ENCODE measurements at regions not wholly inside any gene's neighbourhood (a gene's known extent, or its start where the extent isn't known, plus 50 kb on each side); places are given as distances from the start of the nearest gene placed in this dataset.

DNA sequence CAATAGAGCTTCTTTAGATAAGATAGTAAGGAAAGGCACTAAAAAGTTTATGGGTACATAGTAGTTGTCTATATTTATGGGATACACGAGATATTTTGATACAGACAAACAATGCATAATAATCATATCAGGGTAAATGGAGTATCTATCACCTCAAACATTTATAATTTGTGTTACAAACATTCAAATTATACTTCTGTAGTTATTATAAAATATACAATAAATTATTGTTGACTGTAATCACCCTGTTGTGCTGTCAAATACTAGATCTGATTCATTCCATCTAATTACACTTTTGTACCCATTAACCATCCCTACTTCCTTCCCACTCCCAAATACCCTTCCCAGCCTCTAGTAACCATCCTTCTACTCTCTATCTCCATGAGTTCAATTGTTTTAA, 179.7 kb downstream of the FOXG1 start (continued):
- TF ChIP-seq ZNF551 (CRISPR knock-in tag; IDR thresholded peaks at IDR 0.05), result no peak
- no peak for TF ChIP-seq ZBTB7A (IDR thresholded peaks at IDR 0.05; ENCODE audit: borderline replicate concordance, control insufficient read depth, low read depth, low read length)

DNA sequence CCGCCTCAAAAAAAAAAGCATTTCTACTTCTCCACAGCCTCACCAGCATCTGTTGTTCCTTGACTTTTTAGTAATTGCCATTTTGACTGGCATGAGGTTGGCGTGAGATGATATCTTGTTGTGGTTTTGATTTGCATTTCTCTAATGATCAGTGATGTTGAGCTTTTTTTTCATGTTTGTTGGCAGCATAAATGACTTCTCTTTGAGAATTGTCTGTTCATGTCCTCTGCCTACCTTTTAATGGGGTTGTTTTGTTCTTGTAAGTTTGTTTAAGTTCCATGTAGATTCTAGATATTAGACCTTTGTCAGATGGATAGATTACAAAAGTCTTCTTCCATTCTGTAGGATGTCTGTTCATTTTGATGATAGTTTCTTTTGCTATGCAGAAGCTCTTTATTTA, 182.9 kb downstream of the FOXG1 start:
- Histone ChIP-seq H3K4me3 (no peak overlapping the region), H4K20me1 (replicated peaks; ENCODE audit: control insufficient read depth, insufficient read depth, low read length) (no peaks in the 10 kb centered on the region), H3K36me3 (ENCODE audit: control insufficient read depth, insufficient read depth, low read length) (no peaks in the 10 kb centered on the region), H3K9me3 (replicated peaks; ENCODE audit: control insufficient read depth, insufficient read depth, low read depth, low read length) (no peaks in the 10 kb centered on the region), H3K4me1 (replicated peaks in 1 of 2; ENCODE audit: control insufficient read depth in 2 of 2, insufficient read depth in 2 of 2, low read length in 2 of 2) (no peaks in the 10 kb centered on the region), H3K4me2 (ENCODE audit: insufficient read depth, low read length) (no peak overlapping the region), H2AFZ (ENCODE audit: low read depth, low read length) (no peak overlapping the region), H3K9ac (ENCODE audit: insufficient read depth in 1 of 2, low read depth in 2 of 2, low read length in 2 of 2) (no peak overlapping the region), H3K9me1 (ENCODE audit: control insufficient read depth, insufficient read depth, low read length) (no peaks in the 10 kb centered on the region), H3K27ac (ENCODE audit: extremely low read depth, low read depth, low read length) (no peak overlapping the region), H3K27me3 (ENCODE audit: control insufficient read depth in 2 of 2, insufficient read depth in 2 of 2, low read length in 2 of 2) (no peaks in the 10 kb centered on the region), H3K79me2 (ENCODE audit: control insufficient read depth, insufficient read depth, low read length) (no peaks in the 10 kb centered on the region)
- FAIRE-seq (no peak), ATAC-seq (no peak), DNase-seq (ENCODE audit: extremely low read depth in 1 of 4, low spot score in 3 of 4) (no peak)
- ChIA-PET POLR2A (no interaction called here), CTCF (ENCODE audit: low intra/inter-chr PET ratio) (no interaction called here)
- TF ChIP-seq PTBP1 (IDR thresholded peaks at IDR 0.05; ENCODE audit: low read depth, low read length) (no peak), ZFX (CRISPR knock-in tag; IDR thresholded peaks at IDR 0.05) (no peak), SIN3A (IDR thresholded peaks at IDR 0.05; ENCODE audit: borderline replicate concordance in 2 of 2, control insufficient read depth in 1 of 2, low read depth in 2 of 2, low read length in 2 of 2) (no peak), MIER1 (IDR thresholded peaks at IDR 0.05; ENCODE audit: low read depth) (no peak), RBM17 (IDR thresholded peaks at IDR 0.05; ENCODE audit: borderline replicate concordance, low read depth, low read length) (no peak), NFATC3 (IDR thresholded peaks at IDR 0.05) (no peak), TBP (optimal IDR thresholded peaks at IDR 0.05; ENCODE audit: low read depth, low read length) (no peak), GATA2 (CRISPR knock-in tag; IDR thresholded peaks at IDR 0.05) (no peak), CCNT2 (IDR thresholded peaks at IDR 0.05; ENCODE audit: borderline replicate concordance, extremely low read depth, insufficient read length, low read depth, low read length) (no peak), MTA1 (IDR thresholded peaks at IDR 0.05; ENCODE audit: borderline replicate concordance) (no peak), ASH1L (IDR thresholded peaks at IDR 0.05; ENCODE audit: borderline replicate concordance, low read depth, partially characterized antibody) (no peak), RB1 (IDR thresholded peaks at IDR 0.05; ENCODE audit: low read depth) (no peak), RBM15 (IDR thresholded peaks at IDR 0.05; ENCODE audit: insufficient read depth, low read length) (no peak)
- TF ChIP-seq, protein P1, sequence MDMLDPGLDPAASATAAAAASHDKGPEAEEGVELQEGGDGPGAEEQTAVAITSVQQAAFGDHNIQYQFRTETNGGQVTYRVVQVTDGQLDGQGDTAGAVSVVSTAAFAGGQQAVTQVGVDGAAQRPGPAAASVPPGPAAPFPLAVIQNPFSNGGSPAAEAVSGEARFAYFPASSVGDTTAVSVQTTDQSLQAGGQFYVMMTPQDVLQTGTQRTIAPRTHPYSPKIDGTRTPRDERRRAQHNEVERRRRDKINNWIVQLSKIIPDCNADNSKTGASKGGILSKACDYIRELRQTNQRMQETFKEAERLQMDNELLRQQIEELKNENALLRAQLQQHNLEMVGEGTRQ (CRISPR knock-in tag; IDR thresholded peaks at IDR 0.05), result no peak
- TF ChIP-seq, protein P2, sequence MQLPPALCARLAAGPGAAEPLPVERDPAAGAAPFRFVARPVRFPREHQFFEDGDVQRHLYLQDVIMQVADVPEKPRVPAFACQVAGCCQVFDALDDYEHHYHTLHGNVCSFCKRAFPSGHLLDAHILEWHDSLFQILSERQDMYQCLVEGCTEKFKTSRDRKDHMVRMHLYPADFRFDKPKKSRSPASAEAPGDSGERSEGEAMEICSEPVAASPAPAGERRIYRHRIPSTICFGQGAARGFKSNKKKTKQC (CRISPR knock-in tag; IDR thresholded peaks at IDR 0.05), result no peak
- TF ChIP-seq, protein P3, sequence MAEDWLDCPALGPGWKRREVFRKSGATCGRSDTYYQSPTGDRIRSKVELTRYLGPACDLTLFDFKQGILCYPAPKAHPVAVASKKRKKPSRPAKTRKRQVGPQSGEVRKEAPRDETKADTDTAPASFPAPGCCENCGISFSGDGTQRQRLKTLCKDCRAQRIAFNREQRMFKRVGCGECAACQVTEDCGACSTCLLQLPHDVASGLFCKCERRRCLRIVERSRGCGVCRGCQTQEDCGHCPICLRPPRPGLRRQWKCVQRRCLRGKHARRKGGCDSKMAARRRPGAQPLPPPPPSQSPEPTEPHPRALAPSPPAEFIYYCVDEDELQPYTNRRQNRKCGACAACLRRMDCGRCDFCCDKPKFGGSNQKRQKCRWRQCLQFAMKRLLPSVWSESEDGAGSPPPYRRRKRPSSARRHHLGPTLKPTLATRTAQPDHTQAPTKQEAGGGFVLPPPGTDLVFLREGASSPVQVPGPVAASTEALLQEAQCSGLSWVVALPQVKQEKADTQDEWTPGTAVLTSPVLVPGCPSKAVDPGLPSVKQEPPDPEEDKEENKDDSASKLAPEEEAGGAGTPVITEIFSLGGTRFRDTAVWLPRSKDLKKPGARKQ (CRISPR knock-in tag; IDR thresholded peaks at IDR 0.05), result no peak
- in situ Hi-C loops (cut with MboI) (no loop called here), intact Hi-C loops (cut with micrococcal nuclease) (no loop called here)
- WGBS (ENCODE audit: insufficient coverage, low coverage, missing lambda C conversion rate), result 44% methylated on average over 1 of the region's 2 CpGs
- BruUV-seq (replicated peaks), result no TSS peak
